WTC11 (cell line): ENCODE measurements at regions not wholly inside any gene's neighbourhood (a gene's known extent, or its start where the extent isn't known, plus 50 kb on each side); places are given as distances from the start of the nearest gene placed in this dataset.

Experiments used
- ATAC-seq: fragments of 200-7000 bp; cut with Tn5 transposase; 2 replicates; pipeline ENCODE4 v1.10.0; 2021; ENCODE audit warnings: mild to moderate bottlenecking, moderate library complexity
- CTCF ChIA-PET: fragments of 300-600 bp; sonication (Branson Sonifier 250); formaldehyde crosslinking; loops from one replicate; lab custom pipeline; 2021; ENCODE audit warnings: antibody characterized with exemption; lab: Charles Lee
- POLR2A ChIA-PET: fragments of 350-600 bp; sonication (Branson Sonifier 250); formaldehyde crosslinking; loops from one replicate; lab custom pipeline; 2021; ENCODE audit warnings: antibody characterized with exemption; lab: Charles Lee
- DNase-seq: peaks from one replicate; pipeline ENCODE4 v3.0.0; 2021; ENCODE audit warnings: low spot score
- H3K27ac Mint-ChIP-seq: 2 replicates; pipeline ENCODE4 v1.8.0; 2021; ENCODE audit warnings: mixed read lengths
- H3K27me3 Mint-ChIP-seq: 2 replicates; pipeline ENCODE4 v1.8.0; 2021; ENCODE audit warnings: low read depth, mild to moderate bottlenecking, moderate library complexity, mixed read lengths
- H3K36me3 Mint-ChIP-seq: 2 replicates; pipeline ENCODE4 v1.8.0; 2021; ENCODE audit warnings: mixed read lengths
- H3K4me1 Mint-ChIP-seq: 2 replicates; pipeline ENCODE4 v1.8.0; 2022; ENCODE audit warnings: mixed read lengths
- H3K4me3 Mint-ChIP-seq: 2 replicates; pipeline ENCODE4 v1.8.0; 2021; ENCODE audit warnings: mild to moderate bottlenecking, moderate library complexity, mixed read lengths
- H3K9me3 Mint-ChIP-seq: 2 replicates; pipeline ENCODE4 v1.8.0; 2021; ENCODE audit warnings: mixed read lengths
- ATF6 ChIP-seq: sonication (generic); formaldehyde crosslinking; IDR thresholded peaks from 2 replicates; pipeline ENCODE4 v1.8.1; 2023; ENCODE audit warnings: mild to moderate bottlenecking, missing genetic modification reagents
- CREB1 ChIP-seq: sonication (generic); formaldehyde crosslinking; IDR thresholded peaks from 2 replicates; pipeline ENCODE4 v1.8.0; 2023; ENCODE audit warnings: mild to moderate bottlenecking, missing genetic modification reagents
- CTCF ChIP-seq: fragments of 200-600 bp; IDR thresholded peaks from 2 replicates; pipeline ENCODE4 v1.8.0; 2022; ENCODE audit warnings: antibody characterized with exemption
- E2F5 ChIP-seq: sonication (generic); formaldehyde crosslinking; IDR thresholded peaks from 2 replicates; pipeline ENCODE4 v1.8.1; 2022; ENCODE audit warnings: mild to moderate bottlenecking, moderate library complexity, missing genetic modification reagents
- EMX1 ChIP-seq: fragments of 250-450 bp; sonication (Bioruptor Pico); IDR thresholded peaks from 2 replicates; pipeline ENCODE4 v1.8.0; 2021; ENCODE audit warnings: mild to moderate bottlenecking
- ETV6 ChIP-seq: sonication (generic); formaldehyde crosslinking; IDR thresholded peaks from 2 replicates; pipeline ENCODE4 v1.8.1; 2022; ENCODE audit warnings: mild to moderate bottlenecking, missing genetic modification reagents
- IRF2 ChIP-seq: sonication (generic); formaldehyde crosslinking; IDR thresholded peaks from 2 replicates; pipeline ENCODE4 v1.8.0; 2022; ENCODE audit warnings: low read depth, missing genetic modification reagents, borderline replicate concordance
- NFE2L1 ChIP-seq: sonication (generic); formaldehyde crosslinking; IDR thresholded peaks from 2 replicates; pipeline ENCODE4 v1.8.1; 2023; ENCODE audit warnings: missing genetic modification reagents
- NFYB ChIP-seq: sonication (generic); formaldehyde crosslinking; conservative IDR thresholded peaks from 2 replicates; pipeline ENCODE4 v1.8.0; 2022; ENCODE audit warnings: low read depth, missing genetic modification reagents
- OVOL2 ChIP-seq: fragments of 250-450 bp; sonication (Bioruptor Pico); IDR thresholded peaks from 2 replicates; pipeline ENCODE4 v1.9.0; 2021; ENCODE audit warnings: mild to moderate bottlenecking, borderline replicate concordance
- PRRX2 ChIP-seq: fragments of 250-450 bp; sonication (Bioruptor Pico); IDR thresholded peaks from 2 replicates; pipeline ENCODE4 v1.8.0; 2021; ENCODE audit warnings: mild to moderate bottlenecking
- SMAD4 ChIP-seq: sonication (generic); formaldehyde crosslinking; IDR thresholded peaks from 2 replicates; pipeline ENCODE4 v1.8.0; 2022; ENCODE audit warnings: mild to moderate bottlenecking, missing genetic modification reagents
- SOX15 ChIP-seq: fragments of 250-450 bp; sonication (Bioruptor Pico); IDR thresholded peaks from 2 replicates; pipeline ENCODE4 v1.9.0; 2021; ENCODE audit warnings: mild to moderate bottlenecking
- ZBTB21 ChIP-seq: sonication (generic); formaldehyde crosslinking; IDR thresholded peaks from 2 replicates; pipeline ENCODE4 v1.8.1; 2023; ENCODE audit warnings: mild to moderate bottlenecking, missing genetic modification reagents, borderline replicate concordance
- ZNF138 ChIP-seq: sonication (generic); formaldehyde crosslinking; conservative IDR thresholded peaks from 2 replicates; pipeline ENCODE4 v1.8.1; 2022; ENCODE audit warnings: mild to moderate bottlenecking, moderate library complexity, missing genetic modification reagents
- ZNF317 ChIP-seq: sonication (generic); formaldehyde crosslinking; IDR thresholded peaks from 2 replicates; pipeline ENCODE4 v1.8.1; 2023; ENCODE audit warnings: low read depth, mild to moderate bottlenecking, moderate library complexity, missing genetic modification reagents, borderline replicate concordance
- ZNF416 ChIP-seq: fragments of 250-450 bp; sonication (Bioruptor Pico); IDR thresholded peaks from 2 replicates; pipeline ENCODE4 v1.9.0; 2021; ENCODE audit warnings: mild to moderate bottlenecking, inconsistent platforms
- TF ChIP-seq, protein P1 (sequence below): sonication (generic); formaldehyde crosslinking; IDR thresholded peaks from 2 replicates; pipeline ENCODE4 v1.8.1; 2022; ENCODE audit warnings: missing genetic modification reagents, borderline replicate concordance
- TF ChIP-seq, protein P2 (sequence below): fragments of 250-450 bp; sonication (Bioruptor Pico); conservative IDR thresholded peaks from 2 replicates; pipeline ENCODE4 v1.9.0; 2021; ENCODE audit warnings: mild to moderate bottlenecking

DNA sequence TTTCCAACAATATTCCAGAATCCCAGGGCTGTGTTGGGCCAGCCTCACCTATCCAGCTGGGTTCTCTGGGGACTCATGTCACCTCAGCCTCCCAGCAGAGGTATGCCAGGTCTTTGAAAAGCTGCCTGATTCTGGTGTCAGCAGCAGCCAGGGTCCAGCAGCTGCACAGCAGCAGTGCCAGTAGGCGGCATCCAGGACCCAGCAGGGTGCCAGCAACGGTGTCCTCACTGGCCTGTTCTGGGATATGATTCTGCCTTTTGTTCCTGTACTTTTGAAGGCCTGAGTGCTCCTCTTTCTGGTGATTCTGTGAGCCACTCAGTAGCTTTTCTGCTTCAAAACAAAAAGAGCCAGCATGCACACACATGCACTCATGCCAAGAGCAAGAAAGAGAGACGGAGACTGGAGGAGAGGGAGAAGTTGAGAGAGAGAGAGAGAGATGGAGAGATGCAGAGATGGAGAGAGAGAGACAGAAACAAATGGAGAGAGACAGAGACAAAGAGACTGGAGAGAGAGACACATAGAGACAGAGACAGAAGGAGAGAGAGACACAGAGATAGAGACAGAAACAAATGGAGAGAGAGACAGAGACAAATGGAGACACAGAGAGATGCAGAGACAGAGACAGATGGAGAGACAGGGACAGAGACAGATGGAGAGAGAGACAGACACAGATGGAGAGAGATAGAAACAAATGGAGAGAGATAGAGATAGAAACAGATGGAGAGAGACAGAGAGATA lies 205.7 kb downstream of the UACA start:
- DNase-seq (no peak), ATAC-seq (no peak)
- POLR2A ChIA-PET: no interaction called here
- Mint-ChIP-seq H3K4me1 (no peaks in the 10 kb centered on the region), H3K27ac (no peak overlapping the region), H3K9me3 (no peaks in the 10 kb centered on the region), H3K36me3 (no peaks in the 10 kb centered on the region), H3K27me3 (no peaks in the 10 kb centered on the region), H3K4me3 (no peak overlapping the region)
- CTCF ChIA-PET: no interaction called here
- TF ChIP-seq ZNF138 (CRISPR knock-in tag) (no peak), ETV6 (no peak), ZNF416 (CRISPR knock-in tag) (no peak), ATF6 (CRISPR knock-in tag) (no peak), ZNF317 (no peak), SOX15 (CRISPR knock-in tag) (no peak), ZBTB21 (CRISPR knock-in tag) (no peak), OVOL2 (CRISPR knock-in tag) (no peak), NFYB (no peak), E2F5 (no peak)
- TF ChIP-seq, protein P1, sequence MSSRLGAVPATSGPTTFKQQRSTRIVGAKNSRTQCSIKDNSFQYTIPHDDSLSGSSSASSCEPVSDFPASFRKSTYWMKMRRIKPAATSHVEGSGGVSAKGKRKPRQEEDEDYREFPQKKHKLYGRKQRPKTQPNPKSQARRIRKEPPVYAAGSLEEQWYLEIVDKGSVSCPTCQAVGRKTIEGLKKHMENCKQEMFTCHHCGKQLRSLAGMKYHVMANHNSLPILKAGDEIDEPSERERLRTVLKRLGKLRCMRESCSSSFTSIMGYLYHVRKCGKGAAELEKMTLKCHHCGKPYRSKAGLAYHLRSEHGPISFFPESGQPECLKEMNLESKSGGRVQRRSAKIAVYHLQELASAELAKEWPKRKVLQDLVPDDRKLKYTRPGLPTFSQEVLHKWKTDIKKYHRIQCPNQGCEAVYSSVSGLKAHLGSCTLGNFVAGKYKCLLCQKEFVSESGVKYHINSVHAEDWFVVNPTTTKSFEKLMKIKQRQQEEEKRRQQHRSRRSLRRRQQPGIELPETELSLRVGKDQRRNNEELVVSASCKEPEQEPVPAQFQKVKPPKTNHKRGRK (CRISPR knock-in tag): no peak

DNA sequence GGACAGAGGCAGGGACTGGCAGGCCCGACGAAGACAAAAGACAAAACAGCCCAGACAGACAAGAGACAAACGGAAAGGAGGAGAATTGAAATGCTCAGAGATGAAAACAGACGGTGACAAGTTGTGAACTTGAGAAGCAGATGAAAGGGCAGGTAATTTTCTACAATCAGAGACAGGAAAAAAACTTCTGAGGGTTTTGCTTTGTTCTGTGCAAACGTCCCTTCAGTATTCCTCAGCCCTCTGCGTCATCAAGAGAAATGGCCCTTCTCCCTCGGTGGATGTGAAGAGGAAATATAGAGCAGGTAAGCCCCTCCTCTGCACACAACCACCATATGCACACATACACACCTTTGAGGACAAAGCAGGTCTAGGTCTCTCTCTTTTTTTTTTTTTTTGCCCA lies 206.6 kb downstream of the UACA start:
- no peaks in the 10 kb centered on the region for H3K4me1 Mint-ChIP-seq
- TF ChIP-seq PRRX2 (CRISPR knock-in tag): no peak
- TF ChIP-seq, all 79 proteins: peak for 0

GRCh38 chr15:70556151-70556741 lies 207.1 kb downstream of the UACA start:
- CTCF ChIA-PET: no interaction called here
- Mint-ChIP-seq H3K4me3 (no peak overlapping the region), H3K4me1 (no peaks in the 10 kb centered on the region)

More for the DNA sequence above, 206.6 kb downstream of the UACA start:
- peaks cover 5% of the 10 kb centered on the region for H3K9me3 Mint-ChIP-seq
- DNase-seq (no peak), ATAC-seq (no peak)
- H3K4me3 Mint-ChIP-seq: no peak overlapping the region
- H3K36me3 Mint-ChIP-seq: peaks cover 3% of the 10 kb centered on the region; the same call in 1 of the 2 replicates
- POLR2A ChIA-PET: no interaction called here
- no peak overlapping the region for H3K27ac Mint-ChIP-seq
- CTCF ChIA-PET: no interaction called here
- H3K27me3 Mint-ChIP-seq: peaks cover 2% of the 10 kb centered on the region; the same call in 1 of the 2 replicates

More at GRCh38 chr15:70556151-70556741, 207.1 kb downstream of the UACA start:
- Mint-ChIP-seq H3K27ac (no peak overlapping the region), H3K36me3 (peaks cover 4% of the 10 kb centered on the region; the same call in 1 of the 2 replicates), H3K27me3 (peaks cover 5% of the 10 kb centered on the region; the same call in 1 of the 2 replicates), H3K9me3 (peaks cover 7% of the 10 kb centered on the region)
- ATAC-seq (no peak), DNase-seq (no peak)
- POLR2A ChIA-PET: no interaction called here
- TF ChIP-seq, protein P2, sequence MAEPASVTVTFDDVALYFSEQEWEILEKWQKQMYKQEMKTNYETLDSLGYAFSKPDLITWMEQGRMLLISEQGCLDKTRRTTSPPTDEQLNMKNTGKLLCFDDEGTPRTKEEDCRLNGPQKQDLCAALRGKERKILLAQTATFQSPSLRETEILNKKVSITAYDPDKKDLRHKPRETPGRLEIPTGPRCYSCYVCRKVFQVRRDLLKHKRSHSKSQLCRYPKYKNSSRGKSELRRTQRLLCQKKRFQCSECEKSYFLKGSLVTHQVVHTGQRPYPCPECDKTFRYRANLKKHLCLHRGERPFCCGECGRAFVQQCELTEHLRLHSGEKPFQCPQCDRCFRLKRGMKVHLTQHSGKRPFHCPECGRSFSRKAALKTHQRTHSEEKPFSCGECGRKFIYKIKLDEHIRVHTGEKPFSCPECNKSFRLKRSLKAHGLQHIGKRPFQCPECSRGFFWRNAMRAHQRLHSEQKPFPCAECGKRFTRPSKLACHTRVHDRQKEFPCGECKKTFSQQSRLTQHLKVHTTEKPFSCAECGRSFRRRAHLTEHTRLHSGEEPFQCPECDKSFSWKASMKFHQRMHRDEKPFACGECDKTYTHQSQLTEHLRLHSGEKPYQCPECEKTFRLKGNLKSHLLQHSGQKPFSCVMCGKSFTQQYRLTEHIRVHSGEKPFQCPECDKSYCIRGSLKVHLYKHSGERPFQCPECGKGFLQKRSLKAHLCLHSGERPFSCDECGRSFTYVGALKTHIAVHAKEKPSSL (CRISPR knock-in tag): no peak
- no peak for TF ChIP-seq CTCF
- TF ChIP-seq IRF2 (CRISPR knock-in tag): no peak
- TF ChIP-seq NFE2L1 (CRISPR knock-in tag): no peak
- no peak for TF ChIP-seq SMAD4
- no peak for TF ChIP-seq CREB1 (CRISPR knock-in tag)
- TF ChIP-seq EMX1 (CRISPR knock-in tag): no peak
